ENCODE measurements at regions not wholly inside any gene's neighbourhood (a gene's known extent, or its start where the extent isn't known, plus 50 kb on each side); places are given as distances from the start of the nearest gene placed in this dataset.

DNA sequence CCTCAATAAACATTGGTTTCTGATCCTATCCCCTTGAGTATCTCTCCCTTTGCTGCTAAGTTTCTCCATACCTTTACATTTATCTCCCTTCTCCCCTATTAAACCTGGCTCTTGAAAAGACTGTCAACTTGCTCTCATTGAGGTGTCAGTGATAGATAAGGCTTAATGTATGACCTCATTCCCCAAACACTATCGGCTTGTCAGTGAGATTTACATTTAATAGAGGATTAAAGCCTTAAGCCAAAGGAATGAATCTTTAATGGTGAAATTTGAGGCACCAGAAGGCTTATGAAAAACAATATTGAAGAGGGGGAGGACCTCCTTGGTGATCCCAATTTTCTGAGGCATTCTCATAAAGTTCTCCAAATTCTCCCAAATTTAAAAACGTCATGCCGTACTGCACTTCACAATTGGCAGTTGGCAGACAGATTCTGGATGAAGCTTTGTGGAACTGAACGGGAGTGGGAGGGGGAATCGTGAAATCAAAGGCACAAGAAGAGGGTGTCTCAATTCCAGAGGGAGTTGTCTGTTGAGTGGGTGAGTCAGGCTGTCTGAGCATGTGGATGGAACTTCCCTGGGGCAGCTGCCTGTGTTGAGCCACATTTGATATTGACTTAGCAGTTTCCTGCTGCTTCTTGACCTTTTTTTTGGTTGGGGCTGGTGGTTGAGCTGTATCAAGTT lies 478.8 kb downstream of the NPIPA7 start:
- Histone ChIP-seq H3K36me3 (ENCODE audit: control insufficient read depth, insufficient read depth, low read length) (no peaks in the 10 kb centered on the region), H3K9ac (ENCODE audit: low read length) (peak overlapping the region; percentile 54), H3K4me1 (ENCODE audit: control insufficient read depth, insufficient read depth, low read length) (peaks cover 21% of the 10 kb centered on the region), H3K27me3 (ENCODE audit: control insufficient read depth, insufficient read depth, low read length) (no peaks in the 10 kb centered on the region), H3K9me3 (ENCODE audit: control insufficient read depth, insufficient read depth, low read depth, low read length) (no peaks in the 10 kb centered on the region), H3K27ac (ENCODE audit: low read depth, low read length) (peak overlapping the region; percentile 55; the same call in 1 of the 2 replicates), H3K4me3 (ENCODE audit: low read depth, low read length) (no peak overlapping the region)

DNA sequence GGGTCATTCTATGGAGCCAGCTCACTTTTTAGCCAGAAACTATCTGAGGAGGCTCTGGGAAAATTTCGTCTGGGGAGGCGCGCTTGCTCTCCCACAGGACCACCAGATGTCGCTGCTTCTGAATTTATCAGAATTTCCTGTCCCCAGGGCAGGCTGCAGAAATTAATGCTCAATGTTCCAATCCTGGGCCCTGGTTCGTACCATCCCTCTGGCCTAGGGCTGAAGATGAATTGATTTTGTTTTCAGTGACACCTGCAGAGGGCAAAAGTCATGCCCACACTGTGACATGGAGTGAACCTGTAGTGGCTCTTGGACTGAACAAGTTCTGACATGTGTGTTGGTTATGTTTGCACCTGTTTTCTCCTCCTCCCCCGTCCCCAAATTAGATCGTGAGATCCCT lies 482.6 kb downstream of the NPIPA7 start:
- no peak overlapping the region for H3K9ac ChIP-seq (ENCODE audit: low read length)
- peaks cover 23% of the 10 kb centered on the region for H3K4me1 ChIP-seq (ENCODE audit: control insufficient read depth, insufficient read depth, low read length)
- no peaks in the 10 kb centered on the region for H3K9me3 ChIP-seq (ENCODE audit: control insufficient read depth, insufficient read depth, low read depth, low read length)
- H3K4me3 ChIP-seq (ENCODE audit: low read depth, low read length), result no peak overlapping the region
- no peaks in the 10 kb centered on the region for H3K27me3 ChIP-seq (ENCODE audit: control insufficient read depth, insufficient read depth, low read length)
- no peak overlapping the region for H3K27ac ChIP-seq (ENCODE audit: low read depth, low read length)
- no peaks in the 10 kb centered on the region for H3K36me3 ChIP-seq (ENCODE audit: control insufficient read depth, insufficient read depth, low read length)

DNA sequence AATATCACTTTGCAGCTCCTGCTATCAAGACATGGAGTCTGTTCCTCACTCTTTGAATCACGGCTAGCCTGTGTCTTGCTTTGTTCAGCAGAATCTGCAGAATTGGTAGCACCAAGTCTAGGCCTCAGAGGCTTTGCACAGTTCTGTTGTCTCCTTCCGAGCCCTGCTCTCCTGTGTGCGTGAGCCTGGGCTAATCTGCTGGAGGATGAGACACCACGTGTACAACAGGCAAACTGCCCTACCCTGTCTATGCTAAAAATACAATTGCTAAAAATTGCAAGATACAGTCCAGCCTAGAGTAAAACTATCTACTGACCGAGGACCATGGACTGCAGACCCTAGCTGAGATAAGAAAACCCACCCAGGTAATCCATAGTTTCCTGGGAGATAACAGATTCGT lies 484.7 kb downstream of the NPIPA7 start:
- H3K4me3 ChIP-seq (ENCODE audit: low read depth, low read length), result no peak overlapping the region
- H3K4me1 ChIP-seq (ENCODE audit: control insufficient read depth, insufficient read depth, low read length), result peaks cover 16% of the 10 kb centered on the region
- H3K9me3 ChIP-seq (ENCODE audit: control insufficient read depth, insufficient read depth, low read depth, low read length), result no peaks in the 10 kb centered on the region
- H3K9ac ChIP-seq (ENCODE audit: low read length), result no peak overlapping the region
- no peaks in the 10 kb centered on the region for H3K36me3 ChIP-seq (ENCODE audit: control insufficient read depth, insufficient read depth, low read length)
- no peak overlapping the region for H3K27ac ChIP-seq (ENCODE audit: low read depth, low read length)
- no peaks in the 10 kb centered on the region for H3K27me3 ChIP-seq (ENCODE audit: control insufficient read depth, insufficient read depth, low read length)

DNA sequence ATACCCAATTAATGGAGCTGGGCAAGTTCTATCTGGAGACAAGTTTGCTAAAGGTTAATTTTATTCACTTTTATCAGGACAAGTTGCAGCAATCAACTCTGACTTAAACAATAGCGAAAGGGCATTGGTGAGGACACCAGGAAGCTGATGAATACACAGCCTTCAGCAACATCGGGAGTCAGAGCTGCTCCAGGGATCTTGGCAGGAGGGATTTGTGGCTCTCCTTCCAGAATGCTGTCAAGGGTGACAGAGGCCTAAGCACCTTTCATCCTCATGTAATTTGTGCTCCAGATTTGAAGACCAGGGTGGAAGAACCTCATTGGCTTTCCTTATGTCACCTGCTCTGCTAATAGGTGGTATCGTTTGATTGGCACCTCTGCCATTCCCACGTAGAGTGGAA lies 485.6 kb downstream of the NPIPA7 start:
- H3K27ac ChIP-seq (ENCODE audit: low read depth, low read length), result no peak overlapping the region
- H3K4me1 ChIP-seq (ENCODE audit: control insufficient read depth, insufficient read depth, low read length), result peaks cover 25% of the 10 kb centered on the region
- H3K27me3 ChIP-seq (ENCODE audit: control insufficient read depth, insufficient read depth, low read length), result no peaks in the 10 kb centered on the region
- no peak overlapping the region for H3K9ac ChIP-seq (ENCODE audit: low read length)
- no peaks in the 10 kb centered on the region for H3K36me3 ChIP-seq (ENCODE audit: control insufficient read depth, insufficient read depth, low read length)
- H3K9me3 ChIP-seq (ENCODE audit: control insufficient read depth, insufficient read depth, low read depth, low read length), result no peaks in the 10 kb centered on the region
- H3K4me3 ChIP-seq (ENCODE audit: low read depth, low read length), result no peak overlapping the region

DNA sequence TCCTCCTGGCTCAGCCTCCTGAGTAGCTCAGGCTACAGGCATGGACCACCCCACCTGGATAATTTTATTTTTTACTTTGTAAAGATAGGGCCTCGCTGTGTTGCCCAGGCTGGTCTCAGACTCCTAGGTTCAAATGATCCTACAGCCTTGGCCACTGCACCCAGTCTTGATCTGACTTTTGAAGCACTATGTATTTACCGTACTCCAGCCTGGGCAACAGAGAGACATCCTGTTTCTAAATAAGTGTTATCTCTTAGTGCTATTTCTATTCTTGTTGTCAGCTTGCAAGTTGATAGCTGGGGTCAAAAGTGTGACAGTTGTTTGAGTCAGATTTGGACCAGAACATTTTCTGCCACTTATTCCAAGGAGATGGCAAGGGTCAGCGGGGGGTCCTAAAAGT lies 486.4 kb downstream of the NPIPA7 start:
- H3K36me3 ChIP-seq (ENCODE audit: control insufficient read depth, insufficient read depth, low read length), result no peaks in the 10 kb centered on the region

DNA sequence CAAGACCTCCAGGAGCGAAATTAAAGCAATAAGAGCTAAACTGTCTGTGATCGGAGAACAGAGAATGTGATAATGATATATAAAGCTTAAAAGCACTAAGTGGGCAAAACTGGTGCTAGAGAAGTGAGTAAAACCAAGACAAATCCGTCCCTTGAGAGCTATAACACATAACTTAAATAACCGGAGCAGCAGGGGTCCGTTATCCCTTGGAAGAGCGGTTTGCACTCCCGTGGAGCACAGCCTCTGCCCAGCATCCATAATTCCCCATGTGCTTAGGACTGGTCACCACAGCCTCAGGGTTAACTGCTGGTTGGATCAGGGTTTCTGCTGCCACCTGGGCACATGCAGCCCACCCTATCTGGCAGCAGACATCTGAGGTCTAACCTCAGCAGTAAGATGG lies 489.0 kb downstream of the NPIPA7 start:
- Histone ChIP-seq H3K4me1 (ENCODE audit: control insufficient read depth, insufficient read depth, low read length) (peaks cover 28% of the 10 kb centered on the region), H3K9ac (ENCODE audit: low read length) (peak overlapping the region; percentile 9), H3K9me3 (ENCODE audit: control insufficient read depth, insufficient read depth, low read depth, low read length) (no peaks in the 10 kb centered on the region), H3K27me3 (ENCODE audit: control insufficient read depth, insufficient read depth, low read length) (no peaks in the 10 kb centered on the region), H3K36me3 (ENCODE audit: control insufficient read depth, insufficient read depth, low read length) (no peaks in the 10 kb centered on the region), H3K27ac (ENCODE audit: low read depth, low read length) (no peak overlapping the region; the same call in 1 of the 2 replicates), H3K4me3 (ENCODE audit: low read depth, low read length) (no peak overlapping the region)

More for the DNA sequence above, 486.4 kb downstream of the NPIPA7 start:
- no peaks in the 10 kb centered on the region for H3K27me3 ChIP-seq (ENCODE audit: control insufficient read depth, insufficient read depth, low read length)
- H3K4me3 ChIP-seq (ENCODE audit: low read depth, low read length), result no peak overlapping the region
- peaks cover 30% of the 10 kb centered on the region for H3K4me1 ChIP-seq (ENCODE audit: control insufficient read depth, insufficient read depth, low read length)
- H3K27ac ChIP-seq (ENCODE audit: low read depth, low read length), result no peak overlapping the region
- H3K9me3 ChIP-seq (ENCODE audit: control insufficient read depth, insufficient read depth, low read depth, low read length), result no peaks in the 10 kb centered on the region
- no peak overlapping the region for H3K9ac ChIP-seq (ENCODE audit: low read length)

DNA sequence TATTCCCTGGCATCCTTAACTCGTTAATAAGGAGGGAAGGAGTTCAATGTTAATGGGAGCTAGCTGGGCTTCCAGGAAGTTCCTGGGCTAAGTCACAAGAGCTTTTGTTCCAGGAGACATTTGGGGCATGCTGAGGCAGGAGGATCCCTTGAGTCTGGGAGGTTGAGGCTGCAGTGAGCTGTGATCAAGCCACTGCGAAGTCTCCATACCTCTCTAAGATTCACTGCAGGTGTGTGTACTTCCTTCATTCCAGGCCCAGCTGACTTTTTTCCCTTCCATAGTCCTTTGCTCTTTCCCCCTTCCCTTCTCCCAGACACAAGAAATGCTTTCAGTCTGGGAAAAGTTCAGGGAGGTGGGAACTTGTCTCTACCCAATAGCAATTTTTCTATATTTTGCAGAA lies 489.8 kb downstream of the NPIPA7 start:
- peaks cover 28% of the 10 kb centered on the region for H3K4me1 ChIP-seq (ENCODE audit: control insufficient read depth, insufficient read depth, low read length)
- no peaks in the 10 kb centered on the region for H3K36me3 ChIP-seq (ENCODE audit: control insufficient read depth, insufficient read depth, low read length)
- H3K9me3 ChIP-seq (ENCODE audit: control insufficient read depth, insufficient read depth, low read depth, low read length), result no peaks in the 10 kb centered on the region
- peak overlapping the region; percentile 25 for H3K4me3 ChIP-seq (ENCODE audit: low read depth, low read length)
- H3K27ac ChIP-seq (ENCODE audit: low read depth, low read length), result peak overlapping the region; percentile 62
- H3K9ac ChIP-seq (ENCODE audit: low read length), result no peak overlapping the region
- H3K27me3 ChIP-seq (ENCODE audit: control insufficient read depth, insufficient read depth, low read length), result no peaks in the 10 kb centered on the region

DNA sequence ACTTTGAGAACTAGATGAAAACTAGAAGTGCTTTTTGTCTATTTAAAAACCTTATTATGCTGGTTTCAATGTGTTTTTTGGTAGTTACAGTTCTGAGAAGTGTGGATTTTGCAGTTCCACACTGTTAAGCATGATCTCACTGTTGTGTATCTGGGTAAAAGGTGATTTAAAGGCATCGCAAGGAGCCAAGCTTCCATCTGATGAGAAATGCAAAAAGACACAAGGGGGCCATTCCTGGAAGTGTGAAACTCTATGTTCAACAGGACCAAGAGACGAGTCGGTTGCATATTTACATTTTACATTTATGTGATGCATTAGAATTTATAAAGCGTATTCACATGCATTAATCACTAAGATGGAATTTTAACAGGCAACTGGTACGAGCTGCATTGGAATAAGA lies 490.8 kb downstream of the NPIPA7 start:
- no peaks in the 10 kb centered on the region for H3K9me3 ChIP-seq (ENCODE audit: control insufficient read depth, insufficient read depth, low read depth, low read length)
- H3K27me3 ChIP-seq (ENCODE audit: control insufficient read depth, insufficient read depth, low read length), result no peaks in the 10 kb centered on the region
- no peak overlapping the region for H3K27ac ChIP-seq (ENCODE audit: low read depth, low read length)
- peaks cover 27% of the 10 kb centered on the region for H3K4me1 ChIP-seq (ENCODE audit: control insufficient read depth, insufficient read depth, low read length)
- no peak overlapping the region; the same call in 1 of the 2 replicates for H3K4me3 ChIP-seq (ENCODE audit: low read depth, low read length)
- no peak overlapping the region for H3K9ac ChIP-seq (ENCODE audit: low read length)
- H3K36me3 ChIP-seq (ENCODE audit: control insufficient read depth, insufficient read depth, low read length), result no peaks in the 10 kb centered on the region

DNA sequence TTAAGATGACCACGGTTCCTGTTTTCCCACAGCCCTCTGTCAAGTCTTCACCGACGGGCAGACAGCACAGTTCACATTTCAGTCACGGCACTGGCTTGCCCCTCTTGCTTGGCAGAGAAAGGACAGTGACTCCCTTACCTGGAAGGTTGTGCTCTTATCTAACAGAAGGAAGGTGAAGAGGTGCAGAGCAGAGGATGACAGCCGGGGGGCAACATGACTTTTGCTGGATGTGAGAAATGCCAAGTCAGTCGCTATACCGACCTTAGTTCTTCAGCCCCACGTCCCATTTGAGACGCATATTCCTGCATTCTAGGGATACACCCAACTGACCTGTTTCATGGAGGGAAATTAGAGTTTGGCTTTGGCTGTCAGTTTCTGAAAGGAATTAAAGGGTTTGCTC lies 492.3 kb downstream of the NPIPA7 start:
- Histone ChIP-seq H3K4me1 (ENCODE audit: control insufficient read depth, insufficient read depth, low read length) (peaks cover 27% of the 10 kb centered on the region), H3K36me3 (ENCODE audit: control insufficient read depth, insufficient read depth, low read length) (no peaks in the 10 kb centered on the region), H3K4me3 (ENCODE audit: low read depth, low read length) (no peak overlapping the region), H3K9ac (ENCODE audit: low read length) (no peak overlapping the region), H3K27me3 (ENCODE audit: control insufficient read depth, insufficient read depth, low read length) (no peaks in the 10 kb centered on the region), H3K27ac (ENCODE audit: low read depth, low read length) (no peak overlapping the region), H3K9me3 (ENCODE audit: control insufficient read depth, insufficient read depth, low read depth, low read length) (no peaks in the 10 kb centered on the region)

DNA sequence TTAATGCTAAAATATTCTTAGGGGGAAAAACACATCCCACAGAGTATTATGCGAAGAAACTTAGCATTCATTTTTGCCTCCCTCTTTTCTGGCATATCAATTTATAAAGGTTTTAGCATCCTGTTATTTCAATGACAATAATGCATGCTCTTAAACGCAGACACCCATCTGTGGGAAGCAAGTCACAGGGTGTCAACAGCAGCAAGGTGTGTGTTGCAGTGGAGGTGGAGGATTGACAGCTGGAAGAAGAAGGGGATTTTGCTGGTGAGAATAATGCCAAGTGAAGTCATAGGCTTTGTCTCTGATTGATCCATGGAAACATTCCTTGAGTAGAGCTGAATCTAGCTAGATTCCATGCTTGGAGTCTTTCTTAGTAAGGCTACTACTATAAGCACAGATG lies 498.1 kb downstream of the NPIPA7 start:
- no peaks in the 10 kb centered on the region for H3K9me3 ChIP-seq (ENCODE audit: control insufficient read depth, insufficient read depth, low read depth, low read length)
- no peaks in the 10 kb centered on the region for H3K36me3 ChIP-seq (ENCODE audit: control insufficient read depth, insufficient read depth, low read length)
- H3K4me1 ChIP-seq (ENCODE audit: control insufficient read depth, insufficient read depth, low read length), result peaks cover 12% of the 10 kb centered on the region; the same call in 1 of the 2 replicates
- no peak overlapping the region for H3K4me3 ChIP-seq (ENCODE audit: low read depth, low read length)
- no peak overlapping the region for H3K27ac ChIP-seq (ENCODE audit: low read depth, low read length)
- H3K27me3 ChIP-seq (ENCODE audit: control insufficient read depth, insufficient read depth, low read length), result no peaks in the 10 kb centered on the region
- no peak overlapping the region for H3K9ac ChIP-seq (ENCODE audit: low read length)

DNA sequence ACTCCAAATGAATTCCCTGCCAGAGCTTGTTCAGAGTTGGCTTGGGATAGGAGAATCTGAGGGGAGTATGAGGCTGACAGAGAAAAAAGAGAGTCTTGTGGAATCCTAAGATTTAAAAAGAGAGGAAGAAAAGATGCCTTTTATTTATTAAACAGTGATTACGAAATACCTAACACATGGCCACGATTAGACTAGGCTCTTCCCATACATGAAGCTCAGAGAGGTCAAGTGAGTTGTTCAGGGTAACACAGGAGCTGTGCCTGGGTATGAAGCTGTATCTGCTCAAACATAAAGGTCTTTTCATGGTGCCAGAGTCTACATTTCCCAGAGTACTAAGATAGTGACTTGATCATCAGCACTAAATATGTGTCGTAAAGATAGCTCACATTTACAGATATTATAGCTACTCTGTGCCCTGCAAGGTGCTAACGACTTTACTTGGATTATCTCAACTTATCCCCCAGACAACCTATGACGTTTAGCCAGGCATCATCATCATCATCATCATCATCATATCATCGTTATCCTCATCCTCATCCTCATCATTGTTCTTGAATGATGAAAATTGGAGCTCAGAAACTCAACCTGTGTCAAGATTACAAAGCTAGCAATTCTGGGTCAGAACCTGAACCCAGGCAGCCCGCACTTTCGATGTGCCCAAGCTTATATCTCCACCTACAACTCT lies 500.8 kb downstream of the NPIPA7 start:
- Histone ChIP-seq H3K9ac (ENCODE audit: low read length) (no peak overlapping the region), H3K36me3 (ENCODE audit: control insufficient read depth, insufficient read depth, low read length) (no peaks in the 10 kb centered on the region), H3K9me3 (ENCODE audit: control insufficient read depth, insufficient read depth, low read depth, low read length) (no peaks in the 10 kb centered on the region), H3K4me1 (ENCODE audit: control insufficient read depth, insufficient read depth, low read length) (peaks cover 9% of the 10 kb centered on the region; the same call in 1 of the 2 replicates), H3K4me3 (ENCODE audit: low read depth, low read length) (no peak overlapping the region), H3K27me3 (ENCODE audit: control insufficient read depth, insufficient read depth, low read length) (no peaks in the 10 kb centered on the region), H3K27ac (ENCODE audit: low read depth, low read length) (no peak overlapping the region)

All from HUES6 (cell line).